ENCODE measurements at regions not wholly inside any gene's neighbourhood (a gene's known extent, or its start where the extent isn't known, plus 50 kb on each side); places are given as distances from the start of the nearest gene placed in this dataset.

GRCh38 chr22:33180356-33180755 lies 122.2 kb upstream of the SYN3 start:
- H3K27ac ChIP-seq: no peak overlapping the region

GRCh38 chr22:33167998-33168790 lies 110.0 kb upstream of the SYN3 start:
- no peak overlapping the region for H3K4me3 ChIP-seq
- no peaks in the 10 kb centered on the region for H3K27me3 ChIP-seq
- H3K27ac ChIP-seq: no peak overlapping the region
- no peaks in the 10 kb centered on the region for H3K36me3 ChIP-seq
- H3K4me1 ChIP-seq (ENCODE audit: low read depth): no peaks in the 10 kb centered on the region
- TF ChIP-seq CTCF (IDR thresholded peaks at IDR 0.05; ENCODE audit: low read depth, low read length): no peak
- H3K9me3 ChIP-seq (ENCODE audit: low read depth): no peaks in the 10 kb centered on the region
- DNase-seq (ENCODE audit: low read depth in 1 of 2, low spot score in 1 of 2): no peak

More at GRCh38 chr22:33180356-33180755, 122.2 kb upstream of the SYN3 start:
- Histone ChIP-seq H3K9me3 (ENCODE audit: low read depth) (no peaks in the 10 kb centered on the region), H3K4me3 (no peak overlapping the region), H3K4me1 (ENCODE audit: low read depth) (peaks cover 3% of the 10 kb centered on the region), H3K27me3 (no peaks in the 10 kb centered on the region), H3K36me3 (no peaks in the 10 kb centered on the region)
- no peak for DNase-seq (ENCODE audit: low read depth in 1 of 2, low spot score in 1 of 2)
- no peak for TF ChIP-seq CTCF (IDR thresholded peaks at IDR 0.05; ENCODE audit: low read depth, low read length)

- H3K27me3 ChIP-seq: no peaks in the 10 kb centered on the region
- no peaks in the 10 kb centered on the region for H3K4me1 ChIP-seq (ENCODE audit: low read depth)
- no peak overlapping the region for H3K4me3 ChIP-seq
- no peak overlapping the region for H3K27ac ChIP-seq
- H3K9me3 ChIP-seq (ENCODE audit: low read depth): no peaks in the 10 kb centered on the region
- H3K36me3 ChIP-seq: no peaks in the 10 kb centered on the region
- TF ChIP-seq CTCF (IDR thresholded peaks at IDR 0.05; ENCODE audit: low read depth, low read length): no peak
- DNase-seq (ENCODE audit: low read depth in 1 of 2, low spot score in 1 of 2): no peak
These were observed 108.0 kb upstream of the SYN3 start for GRCh38 chr22:33166206-33166605.

- H3K9me3 ChIP-seq (ENCODE audit: low read depth): no peaks in the 10 kb centered on the region
- no peak for TF ChIP-seq CTCF (IDR thresholded peaks at IDR 0.05; ENCODE audit: low read depth, low read length)
- no peak overlapping the region for H3K27ac ChIP-seq
- no peaks in the 10 kb centered on the region for H3K27me3 ChIP-seq
- no peaks in the 10 kb centered on the region for H3K4me1 ChIP-seq (ENCODE audit: low read depth)
- H3K4me3 ChIP-seq: no peak overlapping the region
- no peak for DNase-seq (ENCODE audit: low read depth in 1 of 2, low spot score in 1 of 2)
- H3K36me3 ChIP-seq: no peaks in the 10 kb centered on the region
These were observed 105.6 kb upstream of the SYN3 start for GRCh38 chr22:33163815-33164214.

- H3K9me3 ChIP-seq (ENCODE audit: low read depth): no peaks in the 10 kb centered on the region
- TF ChIP-seq CTCF (IDR thresholded peaks at IDR 0.05; ENCODE audit: low read depth, low read length): no peak
- no peaks in the 10 kb centered on the region for H3K4me1 ChIP-seq (ENCODE audit: low read depth)
- DNase-seq (ENCODE audit: low read depth in 1 of 2, low spot score in 1 of 2): no peak
- H3K36me3 ChIP-seq: no peaks in the 10 kb centered on the region
- no peak overlapping the region for H3K27ac ChIP-seq
- H3K27me3 ChIP-seq: no peaks in the 10 kb centered on the region
- H3K4me3 ChIP-seq: no peak overlapping the region
These were observed 104.0 kb upstream of the SYN3 start for GRCh38 chr22:33162196-33162595.

All from cardiac muscle cell (in vitro differentiated cells and primary cell).